Activated T-cell treated with anti-CD3 and anti-CD28 coated beads, Interleukin-2, amount 50 U/mL, for 72 hours (primary cell): ENCODE measurements at regions not wholly inside any gene's neighbourhood (a gene's known extent, or its start where the extent isn't known, plus 50 kb on each side); places are given as distances from the start of the nearest gene placed in this dataset.
"Not testable (repeated sequence)": the region's sequence is repeated elsewhere in the genome, so short reads cannot be mapped to it uniquely, and the experiment has no call there.

ENCODE experiments used
- ATAC-seq, 2 donors: fragments of 150-1000 bp; cut with Tn5 transposase; replicated peaks in 1 of 2; 2 replicates each; pipeline ENCODE4 v1.10.0; 2021; ENCODE audit warnings: moderate library complexity in 2 of 2, mild to moderate bottlenecking in 1 of 2
- DNase-seq, 2 donors: peaks; one replicate each; pipeline ENCODE4 v3.0.0; 2021 to 2022; ENCODE audit warnings: mixed read lengths in 1 of 2
- H3K27ac Mint-ChIP-seq: one replicate; pipeline ENCODE4 v1.8.0; 2022; ENCODE audit warnings: mild to moderate bottlenecking, moderate library complexity, mixed read lengths
- H3K27me3 Mint-ChIP-seq: one replicate; pipeline ENCODE4 v1.8.0; 2022; ENCODE audit warnings: low read depth, mixed read lengths
- H3K36me3 Mint-ChIP-seq, 2 donors: one replicate each; pipeline ENCODE4 v1.8.0; 2022; ENCODE audit warnings: mixed read lengths in 2 of 2, mild to moderate bottlenecking in 1 of 2; ENCODE audit not compliant: insufficient read depth in 2 of 2
- H3K4me1 Mint-ChIP-seq: one replicate; pipeline ENCODE4 v1.8.0; 2022; ENCODE audit warnings: low read depth, mixed read lengths
- H3K4me3 Mint-ChIP-seq, 2 donors: one replicate each; pipeline ENCODE4 v1.8.0; 2022; ENCODE audit warnings: mild to moderate bottlenecking in 2 of 2, mixed read lengths in 2 of 2, moderate library complexity in 2 of 2
- H3K9me3 Mint-ChIP-seq, 2 donors: one replicate each; pipeline ENCODE4 v1.8.0; 2022; ENCODE audit warnings: mixed read lengths in 2 of 2

GRCh38 chr7:32694182-32694581, 197.4 kb downstream of the KBTBD2 start:
- Mint-ChIP-seq H3K9me3 (peaks cover 2 to 4% of the 10 kb centered on the region in 2 donors), H3K4me3 (no peak overlapping the region), H3K27me3 (no peaks in the 10 kb centered on the region), H3K4me1 (peaks cover 13% of the 10 kb centered on the region), H3K36me3 (no peaks in the 10 kb centered on the region), H3K27ac (no peak overlapping the region)
- ATAC-seq (no peak), DNase-seq (no peak)

DNA sequence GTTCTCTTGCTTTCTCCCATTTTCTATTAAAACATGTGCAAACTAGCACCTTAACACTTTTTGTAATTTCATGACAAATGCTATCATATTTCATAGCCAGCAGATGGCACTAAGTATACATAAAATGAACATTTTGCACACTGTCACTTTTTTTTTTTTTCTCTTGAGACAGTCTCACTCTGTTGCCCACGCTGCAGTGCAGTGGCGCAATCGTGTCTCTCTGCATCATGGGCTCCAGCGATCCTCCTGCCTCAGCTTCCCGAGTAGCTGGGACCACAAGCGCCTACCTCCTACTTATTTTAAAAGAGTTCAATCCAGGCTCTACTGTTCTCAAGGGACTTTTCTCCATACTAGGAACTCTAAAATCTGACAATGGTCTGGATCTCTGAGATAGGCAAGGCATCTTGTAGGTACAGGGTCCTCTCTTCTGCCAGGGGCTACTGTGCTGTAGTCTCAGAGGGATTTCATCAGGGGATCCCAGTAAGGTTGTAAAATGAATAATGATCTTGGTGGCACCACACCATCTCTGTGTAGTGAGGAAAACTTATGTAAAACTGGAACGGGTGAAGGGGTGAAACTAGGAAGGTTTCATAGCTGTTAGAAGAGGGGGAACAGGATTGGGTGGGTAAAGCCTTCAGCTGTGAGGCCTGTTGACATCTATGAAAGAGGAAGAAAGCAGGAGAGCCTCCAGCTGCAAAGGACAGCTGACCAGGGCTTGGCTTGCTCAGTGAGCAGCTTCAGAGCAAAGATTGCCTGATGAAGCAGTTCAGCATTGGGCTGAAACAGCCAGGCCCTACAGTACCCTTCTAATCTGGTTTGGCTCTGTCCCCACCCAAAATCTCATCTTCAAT, 196.9 kb downstream of the AVL9 start:
- H3K27ac Mint-ChIP-seq, H3K36me3 Mint-ChIP-seq, H3K27me3 Mint-ChIP-seq, H3K9me3 Mint-ChIP-seq: not testable (repeated sequence)
- DNase-seq (peak; percentile 9 to 25), ATAC-seq (peak; percentile 73 to 74)
- Mint-ChIP-seq H3K4me3 (peak overlapping the region; percentile 20 to 55), H3K4me1 (peaks cover 13% of the 10 kb centered on the region)

- peaks cover 13% of the 10 kb centered on the region for H3K4me1 Mint-ChIP-seq
- not testable (repeated sequence) for H3K36me3 Mint-ChIP-seq, H3K4me3 Mint-ChIP-seq, DNase-seq, H3K9me3 Mint-ChIP-seq, ATAC-seq, H3K27me3 Mint-ChIP-seq, H3K27ac Mint-ChIP-seq
Observed at GRCh38 chr7:32688092-32688491, 192.8 kb downstream of the AVL9 start.

- no peak overlapping the region for H3K4me3 Mint-ChIP-seq
- H3K4me1 Mint-ChIP-seq: peaks cover 16% of the 10 kb centered on the region
- no peaks in the 10 kb centered on the region for H3K9me3 Mint-ChIP-seq
- DNase-seq (no peak), ATAC-seq (no peak)
- H3K27ac Mint-ChIP-seq: no peak overlapping the region
- no peaks in the 10 kb centered on the region for H3K36me3 Mint-ChIP-seq
- H3K27me3 Mint-ChIP-seq: no peaks in the 10 kb centered on the region
Observed at GRCh38 chr7:32681174-32681518, 185.9 kb downstream of the AVL9 start.

GRCh38 chr7:32680259-32681173, 185.2 kb downstream of the AVL9 start:
- Mint-ChIP-seq H3K4me1 (peaks cover 16% of the 10 kb centered on the region), H3K9me3 (no peaks in the 10 kb centered on the region), H3K36me3 (no peaks in the 10 kb centered on the region), H3K27me3 (no peaks in the 10 kb centered on the region), H3K27ac (no peak overlapping the region), H3K4me3 (no peak overlapping the region)
- ATAC-seq: no peak
- DNase-seq: no peak

DNA sequence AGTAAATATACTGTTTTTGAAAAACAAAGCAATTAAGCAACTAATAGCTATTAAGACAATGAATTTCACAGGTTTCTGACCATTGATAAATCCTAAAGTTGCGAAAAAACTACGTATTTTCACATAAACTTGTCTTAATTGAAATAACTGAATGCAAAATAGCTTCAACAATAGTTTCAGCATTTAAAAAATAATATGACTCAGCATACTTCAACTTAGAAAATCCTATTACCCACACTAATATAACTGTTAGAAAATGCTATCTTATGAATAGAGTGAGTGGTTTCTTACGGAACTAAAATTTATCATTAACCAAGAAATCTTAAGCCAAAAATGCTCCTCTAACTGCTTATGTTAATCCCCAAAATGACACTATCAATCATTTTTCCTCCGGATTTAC, 183.9 kb downstream of the AVL9 start:
- Mint-ChIP-seq H3K27ac (no peak overlapping the region), H3K4me1 (peaks cover 16% of the 10 kb centered on the region), H3K27me3 (no peaks in the 10 kb centered on the region), H3K9me3 (no peaks in the 10 kb centered on the region), H3K36me3 (no peaks in the 10 kb centered on the region), H3K4me3 (no peak overlapping the region)
- ATAC-seq: no peak
- no peak for DNase-seq

GRCh38 chr7:32677593-32677992, 182.3 kb downstream of the AVL9 start:
- H3K4me3 Mint-ChIP-seq: no peak overlapping the region
- DNase-seq: no peak
- H3K9me3 Mint-ChIP-seq: no peaks in the 10 kb centered on the region
- peaks cover 16% of the 10 kb centered on the region for H3K4me1 Mint-ChIP-seq
- H3K27me3 Mint-ChIP-seq: no peaks in the 10 kb centered on the region
- H3K27ac Mint-ChIP-seq: no peak overlapping the region
- H3K36me3 Mint-ChIP-seq: no peaks in the 10 kb centered on the region
- no peak for ATAC-seq

GRCh38 chr7:32676249-32676941, 181.1 kb downstream of the AVL9 start:
- ATAC-seq: no peak
- H3K27ac Mint-ChIP-seq: no peak overlapping the region
- no peaks in the 10 kb centered on the region for H3K36me3 Mint-ChIP-seq
- peaks cover 6% of the 10 kb centered on the region for H3K4me1 Mint-ChIP-seq
- no peak for DNase-seq
- no peaks in the 10 kb centered on the region for H3K9me3 Mint-ChIP-seq
- no peak overlapping the region for H3K4me3 Mint-ChIP-seq
- no peaks in the 10 kb centered on the region for H3K27me3 Mint-ChIP-seq

DNA sequence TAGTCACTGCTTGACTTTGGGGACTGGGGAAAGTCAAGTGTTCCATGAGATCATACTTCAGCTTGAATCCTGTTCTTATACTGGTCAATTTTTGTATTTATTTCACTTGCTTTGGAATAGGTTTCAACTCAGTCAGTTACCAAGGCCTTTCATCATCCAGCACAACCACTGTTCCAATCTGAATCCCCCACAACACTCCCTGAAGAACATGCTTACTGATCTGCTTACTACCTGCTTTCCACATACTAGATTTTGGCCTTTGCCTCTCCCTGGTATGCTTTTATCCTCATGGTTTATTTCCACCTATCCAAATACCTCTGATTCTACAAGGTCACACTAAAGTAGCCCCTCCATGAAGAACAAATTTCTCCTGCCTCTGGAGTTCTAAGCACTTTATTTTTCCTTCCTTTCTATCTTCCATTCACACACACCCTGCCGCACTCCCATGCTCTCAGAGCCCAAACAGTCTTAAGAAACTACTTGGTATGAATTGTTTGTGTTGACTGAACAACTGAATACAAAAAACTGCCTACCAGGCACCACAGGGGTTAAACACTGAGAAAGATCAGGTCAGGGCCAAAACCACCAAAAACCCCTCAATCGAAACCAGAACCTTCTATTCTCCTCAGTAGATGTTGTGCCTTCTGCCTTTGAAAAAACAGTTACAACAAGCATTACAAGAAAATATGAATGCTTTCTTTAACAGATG, 178.1 kb downstream of the AVL9 start:
- no peaks in the 10 kb centered on the region for H3K4me1 Mint-ChIP-seq
- no peak overlapping the region for H3K27ac Mint-ChIP-seq
- no peak for DNase-seq
- no peak for ATAC-seq
- no peak overlapping the region for H3K4me3 Mint-ChIP-seq
- no peaks in the 10 kb centered on the region for H3K27me3 Mint-ChIP-seq
- H3K9me3 Mint-ChIP-seq: no peaks in the 10 kb centered on the region
- H3K36me3 Mint-ChIP-seq: no peaks in the 10 kb centered on the region

- Mint-ChIP-seq H3K27me3 (no peaks in the 10 kb centered on the region), H3K27ac (no peak overlapping the region), H3K4me1 (no peaks in the 10 kb centered on the region), H3K36me3 (peaks cover 0 to 1% of the 10 kb centered on the region in 2 donors), H3K4me3 (no peak overlapping the region), H3K9me3 (no peaks in the 10 kb centered on the region)
- ATAC-seq: no peak
- no peak for DNase-seq
Observed at GRCh38 chr7:32670110-32671025, 175.1 kb downstream of the AVL9 start.

DNA sequence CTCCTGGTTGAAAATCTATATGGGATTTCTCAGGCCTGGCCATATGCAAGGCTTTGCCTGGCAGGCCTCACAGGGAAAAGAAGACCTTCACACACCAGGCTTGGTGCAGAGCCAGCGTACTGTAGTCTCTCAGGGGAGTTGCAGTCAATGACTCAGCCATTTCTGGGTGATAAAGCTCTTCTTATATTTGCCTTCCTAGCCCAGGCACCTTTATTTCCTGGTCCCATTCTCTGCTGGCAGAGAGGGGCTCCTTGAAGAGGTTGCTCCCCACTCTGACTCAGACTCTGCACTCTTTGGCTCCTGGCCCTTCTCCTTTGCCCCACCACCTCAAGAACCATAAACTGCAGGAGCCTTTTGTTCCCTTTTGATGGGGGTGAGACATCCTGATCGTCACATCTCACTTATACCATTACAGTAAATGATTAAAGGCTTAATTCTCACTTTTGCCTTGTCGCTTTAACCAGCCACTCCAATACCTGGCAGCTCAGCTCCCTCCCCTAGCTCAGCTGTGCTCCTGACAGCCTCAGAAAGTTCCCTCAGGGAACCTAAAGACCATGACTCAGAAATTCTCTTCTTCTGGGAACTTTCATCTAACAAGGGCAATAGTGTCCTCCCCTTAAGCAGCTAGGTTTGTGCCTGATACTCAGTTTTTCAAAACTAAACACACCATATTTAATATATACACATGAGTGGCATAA, 174.0 kb downstream of the AVL9 start:
- not testable (repeated sequence) for H3K27me3 Mint-ChIP-seq, ATAC-seq, H3K9me3 Mint-ChIP-seq, H3K36me3 Mint-ChIP-seq, H3K4me1 Mint-ChIP-seq, H3K4me3 Mint-ChIP-seq, DNase-seq
- peak overlapping the region; percentile 18 for H3K27ac Mint-ChIP-seq
